ENCODE measurements at regions not wholly inside any gene's neighbourhood (a gene's known extent, or its start where the extent isn't known, plus 50 kb on each side); places are given as distances from the start of the nearest gene placed in this dataset.

DNA sequence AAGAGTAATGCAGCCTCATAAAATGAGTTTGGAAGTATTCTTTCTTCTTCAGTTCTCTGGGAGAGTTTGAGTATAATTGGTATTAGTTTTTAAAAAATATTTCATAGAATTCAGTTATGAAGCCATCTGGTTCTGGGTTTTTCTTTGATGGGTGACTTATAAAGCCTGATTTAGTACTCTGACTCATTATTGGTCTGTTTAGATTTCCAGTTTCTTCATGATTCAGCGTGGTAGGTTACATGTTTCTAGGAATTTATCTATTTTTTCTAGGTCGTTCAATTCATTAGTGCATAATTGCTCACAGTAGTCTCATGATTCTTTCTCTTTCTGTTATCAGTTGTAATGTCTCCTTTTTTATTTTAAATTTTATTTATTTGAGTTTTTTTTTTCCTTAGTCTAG lies 111.2 kb downstream of the CEP44 start:
- H3K4me3 Mint-ChIP-seq: no peak overlapping the region
- TF ChIP-seq, protein P1, sequence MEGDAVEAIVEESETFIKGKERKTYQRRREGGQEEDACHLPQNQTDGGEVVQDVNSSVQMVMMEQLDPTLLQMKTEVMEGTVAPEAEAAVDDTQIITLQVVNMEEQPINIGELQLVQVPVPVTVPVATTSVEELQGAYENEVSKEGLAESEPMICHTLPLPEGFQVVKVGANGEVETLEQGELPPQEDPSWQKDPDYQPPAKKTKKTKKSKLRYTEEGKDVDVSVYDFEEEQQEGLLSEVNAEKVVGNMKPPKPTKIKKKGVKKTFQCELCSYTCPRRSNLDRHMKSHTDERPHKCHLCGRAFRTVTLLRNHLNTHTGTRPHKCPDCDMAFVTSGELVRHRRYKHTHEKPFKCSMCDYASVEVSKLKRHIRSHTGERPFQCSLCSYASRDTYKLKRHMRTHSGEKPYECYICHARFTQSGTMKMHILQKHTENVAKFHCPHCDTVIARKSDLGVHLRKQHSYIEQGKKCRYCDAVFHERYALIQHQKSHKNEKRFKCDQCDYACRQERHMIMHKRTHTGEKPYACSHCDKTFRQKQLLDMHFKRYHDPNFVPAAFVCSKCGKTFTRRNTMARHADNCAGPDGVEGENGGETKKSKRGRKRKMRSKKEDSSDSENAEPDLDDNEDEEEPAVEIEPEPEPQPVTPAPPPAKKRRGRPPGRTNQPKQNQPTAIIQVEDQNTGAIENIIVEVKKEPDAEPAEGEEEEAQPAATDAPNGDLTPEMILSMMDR (IDR thresholded peaks at IDR 0.05): no peak
- no peak for DNase-seq

DNA sequence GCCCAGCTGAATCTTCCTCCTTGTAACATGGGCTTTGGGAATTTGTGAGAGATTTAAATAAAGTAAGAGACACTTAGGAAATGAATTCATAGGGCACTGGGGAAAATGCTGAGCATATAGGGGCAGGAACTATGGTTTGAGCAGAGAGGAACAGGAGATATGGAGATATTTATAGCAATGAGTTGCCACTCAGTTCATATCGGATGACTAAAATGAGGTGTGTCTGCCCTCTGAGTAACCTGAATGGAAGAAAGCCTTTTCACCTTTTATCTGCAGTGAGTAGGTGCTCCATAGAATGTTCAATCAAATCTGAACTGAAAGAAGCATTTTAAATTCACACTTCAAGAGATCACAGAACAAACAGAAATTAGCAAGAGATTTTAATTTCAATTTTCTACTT lies 105.7 kb downstream of the CEP44 start:
- H3K27ac Mint-ChIP-seq: no peak overlapping the region
- no peaks in the 10 kb centered on the region for H3K27me3 Mint-ChIP-seq (ENCODE audit: insufficient read depth)
- H3K4me1 Mint-ChIP-seq (ENCODE audit: low read depth): no peaks in the 10 kb centered on the region
- peaks cover 5% of the 10 kb centered on the region; the same call in 1 of the 2 replicates for H3K9me3 Mint-ChIP-seq
- H3K36me3 Mint-ChIP-seq (ENCODE audit: low read depth): no peaks in the 10 kb centered on the region
- no peak for DNase-seq
- no peak overlapping the region for H3K4me3 Mint-ChIP-seq
- TF ChIP-seq, protein P1 (IDR thresholded peaks at IDR 0.05): no peak

More for the DNA sequence above, 111.2 kb downstream of the CEP44 start:
- H3K9me3 Mint-ChIP-seq: peaks cover 5% of the 10 kb centered on the region
- H3K36me3 Mint-ChIP-seq (ENCODE audit: low read depth): no peaks in the 10 kb centered on the region
- no peaks in the 10 kb centered on the region for H3K27me3 Mint-ChIP-seq (ENCODE audit: insufficient read depth)
- H3K27ac Mint-ChIP-seq: no peak overlapping the region
- no peaks in the 10 kb centered on the region for H3K4me1 Mint-ChIP-seq (ENCODE audit: low read depth)

DNA sequence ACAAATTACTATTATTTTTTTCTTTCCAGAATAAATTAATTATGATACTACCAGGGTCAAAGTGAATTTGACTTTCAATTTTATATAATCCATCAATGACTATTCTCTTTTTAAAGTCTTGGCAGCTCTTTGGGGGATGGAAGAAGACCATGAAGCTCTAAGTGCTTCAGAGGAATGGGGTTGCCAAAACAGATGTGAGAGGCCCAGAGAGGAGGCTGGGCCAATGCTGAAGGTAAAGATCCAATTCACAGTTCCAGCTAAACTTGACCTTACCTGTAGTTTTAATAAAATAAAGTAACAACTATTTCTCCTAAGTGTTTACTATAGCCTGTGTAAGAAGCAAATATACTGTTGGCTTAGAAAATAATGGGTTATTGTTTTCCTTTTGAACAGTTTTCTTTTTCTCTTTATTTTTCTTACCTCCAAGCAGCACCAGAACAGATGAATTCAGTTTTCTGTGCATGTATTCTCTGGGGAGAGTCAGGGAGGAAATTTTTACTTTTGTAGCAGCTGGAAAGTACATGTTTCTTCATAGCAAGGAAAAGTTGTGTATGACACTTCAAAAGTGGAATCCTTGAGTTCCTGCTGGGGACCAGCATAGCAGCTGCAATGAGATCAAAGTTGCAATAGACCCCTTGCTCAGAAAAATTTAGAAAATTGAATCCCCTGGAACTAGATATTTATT lies 104.9 kb downstream of the CEP44 start:
- Mint-ChIP-seq H3K27ac (no peak overlapping the region), H3K36me3 (ENCODE audit: low read depth) (no peaks in the 10 kb centered on the region), H3K4me3 (no peak overlapping the region), H3K27me3 (ENCODE audit: insufficient read depth) (peaks cover 1% of the 10 kb centered on the region; the same call in 1 of the 2 replicates), H3K9me3 (peaks cover 5% of the 10 kb centered on the region; the same call in 1 of the 2 replicates), H3K4me1 (ENCODE audit: low read depth) (no peaks in the 10 kb centered on the region)
- DNase-seq: no peak
- TF ChIP-seq, protein P1 (IDR thresholded peaks at IDR 0.05): no peak

DNA sequence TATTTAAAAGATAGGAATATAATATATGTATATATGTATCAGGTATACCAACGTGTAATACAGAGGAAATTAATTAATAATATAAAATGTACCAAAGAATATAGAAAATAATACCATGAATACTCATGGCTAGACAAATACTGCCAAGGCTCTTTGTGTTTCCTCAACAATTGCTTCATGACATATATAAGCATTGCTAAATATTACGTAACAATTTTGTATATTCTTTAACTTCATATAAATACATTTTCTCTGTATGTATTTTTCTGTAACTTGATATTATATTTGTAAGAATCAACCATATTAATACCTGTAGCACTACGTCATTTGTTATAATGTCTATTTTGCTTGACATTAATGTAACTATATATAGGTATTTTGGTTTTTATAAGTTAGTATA lies 104.0 kb downstream of the CEP44 start:
- H3K27ac Mint-ChIP-seq: no peak overlapping the region
- no peak for DNase-seq
- no peaks in the 10 kb centered on the region for H3K36me3 Mint-ChIP-seq (ENCODE audit: low read depth)
- H3K4me1 Mint-ChIP-seq (ENCODE audit: low read depth): no peaks in the 10 kb centered on the region
- H3K4me3 Mint-ChIP-seq: no peak overlapping the region
- peaks cover 4% of the 10 kb centered on the region; the same call in 1 of the 2 replicates for H3K9me3 Mint-ChIP-seq
- peaks cover 1% of the 10 kb centered on the region; the same call in 1 of the 2 replicates for H3K27me3 Mint-ChIP-seq (ENCODE audit: insufficient read depth)
- TF ChIP-seq, protein P1 (IDR thresholded peaks at IDR 0.05): no peak

DNA sequence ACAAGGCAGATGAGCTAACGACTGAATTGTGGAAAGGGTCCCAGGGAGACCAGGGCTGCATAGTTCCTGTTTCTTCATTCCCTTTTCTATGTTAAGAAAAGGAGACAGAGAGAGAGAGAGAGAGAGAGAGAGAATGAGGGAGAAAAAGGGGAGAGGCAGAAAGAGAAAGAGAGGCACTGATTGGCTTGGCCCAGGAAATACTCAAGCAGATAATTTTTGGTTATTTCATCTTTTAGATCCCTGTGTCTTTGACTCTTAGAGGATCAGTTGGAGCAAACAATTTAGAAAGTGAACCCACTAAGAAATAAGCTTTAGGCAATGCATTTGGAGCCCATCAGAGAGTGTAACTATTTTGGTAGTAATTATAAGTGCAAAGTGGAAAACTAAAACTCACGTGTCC lies 103.4 kb downstream of the CEP44 start:
- Mint-ChIP-seq H3K4me3 (no peak overlapping the region), H3K27me3 (ENCODE audit: insufficient read depth) (peaks cover 1% of the 10 kb centered on the region; the same call in 1 of the 2 replicates), H3K36me3 (ENCODE audit: low read depth) (no peaks in the 10 kb centered on the region), H3K4me1 (ENCODE audit: low read depth) (no peaks in the 10 kb centered on the region), H3K27ac (no peak overlapping the region), H3K9me3 (no peaks in the 10 kb centered on the region)
- TF ChIP-seq, protein P1 (IDR thresholded peaks at IDR 0.05): no peak
- DNase-seq: no peak
